ENCODE measurements at regions not wholly inside any gene's neighbourhood (a gene's known extent, or its start where the extent isn't known, plus 50 kb on each side); places are given as distances from the start of the nearest gene placed in this dataset.
"Not testable (repeated sequence)": the region's sequence is repeated elsewhere in the genome, so short reads cannot be mapped to it uniquely, and the experiment has no call there.

- TF ChIP-seq POLR2A (IDR thresholded peaks at IDR 0.05) (no peak), CTCF (IDR thresholded peaks at IDR 0.05) (no peak)
These were observed 96.1 kb downstream of the TMEM121 start for GRCh38 chr14:105622329-105622955.

GRCh38 chr14:105623178-105623577 lies 96.8 kb downstream of the TMEM121 start:
- H3K27ac ChIP-seq; H3K27me3 ChIP-seq; H3K4me3 ChIP-seq; intact Hi-C loops (cut with DNase I); H3K4me1 ChIP-seq; H3K36me3 ChIP-seq; DNase-seq; H3K9me3 ChIP-seq: not testable (repeated sequence)
- no CpG with 5 or more reads among the region's 14 CpGs for WGBS, 2 donors

More at GRCh38 chr14:105622329-105622955, 96.1 kb downstream of the TMEM121 start:
- Histone ChIP-seq H3K4me1 (peaks cover 0 to 10% (median 0%) of the 10 kb centered on the region in 3 donors), H3K27ac (no peak overlapping the region), H3K9me3 (no peaks in the 10 kb centered on the region), H3K36me3 (no peaks in the 10 kb centered on the region), H3K4me3 (no peak overlapping the region), H3K27me3 (no peaks in the 10 kb centered on the region)
- WGBS, 2 donors = 71% methylated on average over 7 to 11 of the region's 12 CpGs
- intact Hi-C loops (cut with DNase I) = no loop called here
- DNase-seq = no peak

- H3K36me3 ChIP-seq; DNase-seq; intact Hi-C loops (cut with DNase I); H3K4me1 ChIP-seq; H3K27ac ChIP-seq; H3K4me3 ChIP-seq; H3K9me3 ChIP-seq: not testable (repeated sequence)
- peaks cover 0 to 11% (median 0%) of the 10 kb centered on the region in 4 donors for H3K27me3 ChIP-seq
- 91% methylated on average over 12 of the region's 22 CpGs; no CpG with 5 or more reads in 1 of the 2 donors for WGBS, 2 donors
These were observed 98.0 kb downstream of the TMEM121 start for GRCh38 chr14:105624346-105624745.

GRCh38 chr14:105624749-105625434 lies 98.5 kb downstream of the TMEM121 start:
- H3K36me3 ChIP-seq; H3K9me3 ChIP-seq; H3K27ac ChIP-seq; H3K4me1 ChIP-seq; DNase-seq; intact Hi-C loops (cut with DNase I); H3K4me3 ChIP-seq: not testable (repeated sequence)
- peaks cover 0 to 15% (median 0%) of the 10 kb centered on the region in 4 donors for H3K27me3 ChIP-seq
- 86 to 92% methylated on average over 7 to 20 of the region's 25 CpGs for WGBS, 2 donors

GRCh38 chr14:105625448-105625847 lies 99.1 kb downstream of the TMEM121 start:
- H3K27ac ChIP-seq; intact Hi-C loops (cut with DNase I); H3K9me3 ChIP-seq; H3K4me3 ChIP-seq; DNase-seq; H3K36me3 ChIP-seq; H3K4me1 ChIP-seq: not testable (repeated sequence)
- 73 to 83% methylated on average over 5 to 7 of the region's 9 CpGs for WGBS, 2 donors
- peaks cover 0 to 15% (median 0%) of the 10 kb centered on the region in 4 donors for H3K27me3 ChIP-seq

- H3K27ac ChIP-seq; DNase-seq; H3K36me3 ChIP-seq; H3K9me3 ChIP-seq; H3K4me1 ChIP-seq; intact Hi-C loops (cut with DNase I); H3K4me3 ChIP-seq: not testable (repeated sequence)
- peaks cover 0 to 15% (median 0%) of the 10 kb centered on the region in 4 donors for H3K27me3 ChIP-seq
- no CpG with 5 or more reads among the region's 15 CpGs for WGBS, 2 donors
These were observed 99.7 kb downstream of the TMEM121 start for GRCh38 chr14:105626111-105626510.

- H3K9me3 ChIP-seq; H3K4me1 ChIP-seq; DNase-seq; intact Hi-C loops (cut with DNase I); H3K36me3 ChIP-seq; H3K27ac ChIP-seq; H3K4me3 ChIP-seq: not testable (repeated sequence)
- H3K27me3 ChIP-seq = peaks cover 0 to 15% (median 0%) of the 10 kb centered on the region in 4 donors
- WGBS, 2 donors = no CpG with 5 or more reads among the region's 5 CpGs
These were observed 100.3 kb downstream of the TMEM121 start for GRCh38 chr14:105626651-105627050.

GRCh38 chr14:105627287-105627686 lies 100.9 kb downstream of the TMEM121 start:
- H3K27me3 ChIP-seq = peaks cover 0 to 15% (median 0%) of the 10 kb centered on the region in 4 donors
- WGBS, 2 donors = 100% methylated on average over 2 of the region's 6 CpGs; no CpG with 5 or more reads in 1 of the 2 donors
- H3K36me3 ChIP-seq; H3K9me3 ChIP-seq; DNase-seq; intact Hi-C loops (cut with DNase I); H3K27ac ChIP-seq; H3K4me3 ChIP-seq; H3K4me1 ChIP-seq: not testable (repeated sequence)
